ENCODE measurements at regions not wholly inside any gene's neighbourhood (a gene's known extent, or its start where the extent isn't known, plus 50 kb on each side); places are given as distances from the start of the nearest gene placed in this dataset.
"Not testable (repeated sequence)": the region's sequence is repeated elsewhere in the genome, so short reads cannot be mapped to it uniquely, and the experiment has no call there.

DNA sequence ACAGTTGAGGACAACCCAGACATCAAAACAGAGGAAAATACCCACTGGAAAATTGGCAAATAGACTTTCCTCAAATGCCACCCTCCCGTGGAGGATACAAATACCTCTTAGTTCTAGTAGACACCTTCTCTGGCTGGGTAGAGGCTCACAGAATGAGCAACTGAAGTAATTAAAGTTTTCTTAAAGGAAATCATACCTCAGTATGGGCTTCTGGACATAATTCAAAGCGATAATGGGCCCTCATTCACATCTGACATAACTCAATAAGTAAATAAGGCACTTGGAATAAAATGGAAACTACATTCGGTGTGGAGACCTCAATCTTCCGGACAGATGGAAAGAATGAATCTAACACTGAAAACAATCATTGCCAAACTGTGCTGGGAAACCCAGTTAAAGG, 115.2 kb upstream of the PLCL2 start:
- DNase-seq (ENCODE audit: low read depth), result no peak

DNA sequence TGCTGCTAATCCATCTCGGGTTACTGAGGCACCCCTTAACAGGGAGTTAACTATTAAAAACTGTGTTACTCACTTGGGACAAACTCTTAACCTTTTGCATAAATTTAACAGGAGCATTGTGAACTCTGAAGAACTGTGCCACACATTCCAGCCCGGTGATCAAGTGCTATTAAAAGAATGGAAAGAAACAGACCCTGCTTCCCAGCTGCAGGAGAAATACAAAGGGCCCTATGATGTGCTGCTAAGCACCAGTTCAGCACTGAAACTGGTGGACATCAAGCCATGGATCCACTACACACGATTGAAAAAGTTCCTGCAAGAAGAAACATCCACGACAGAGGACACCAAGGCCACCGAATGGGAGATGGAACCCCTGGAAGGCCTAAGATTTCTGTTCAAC, 114.7 kb upstream of the PLCL2 start:
- no peak for DNase-seq (ENCODE audit: low read depth)

DNA sequence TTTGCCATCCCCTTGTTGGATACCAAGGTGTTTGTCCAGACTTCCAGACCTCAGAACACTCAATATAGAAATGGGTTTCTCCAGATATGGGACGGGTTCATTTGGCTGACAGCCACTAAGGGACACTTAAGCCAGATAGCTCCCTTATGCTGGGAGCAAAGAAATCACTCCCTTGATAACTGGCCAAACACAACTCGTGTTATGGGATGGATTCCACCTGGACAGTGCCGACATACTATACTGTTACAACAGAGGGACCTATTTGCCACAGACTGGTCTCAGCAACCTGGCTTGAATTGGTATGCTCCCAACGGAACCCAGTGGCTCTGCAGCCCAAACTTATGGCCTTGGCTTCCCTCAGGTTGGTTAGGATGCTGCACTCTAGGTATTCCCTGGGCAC, 114.0 kb upstream of the PLCL2 start:
- DNase-seq (ENCODE audit: low read depth), result no peak

DNA sequence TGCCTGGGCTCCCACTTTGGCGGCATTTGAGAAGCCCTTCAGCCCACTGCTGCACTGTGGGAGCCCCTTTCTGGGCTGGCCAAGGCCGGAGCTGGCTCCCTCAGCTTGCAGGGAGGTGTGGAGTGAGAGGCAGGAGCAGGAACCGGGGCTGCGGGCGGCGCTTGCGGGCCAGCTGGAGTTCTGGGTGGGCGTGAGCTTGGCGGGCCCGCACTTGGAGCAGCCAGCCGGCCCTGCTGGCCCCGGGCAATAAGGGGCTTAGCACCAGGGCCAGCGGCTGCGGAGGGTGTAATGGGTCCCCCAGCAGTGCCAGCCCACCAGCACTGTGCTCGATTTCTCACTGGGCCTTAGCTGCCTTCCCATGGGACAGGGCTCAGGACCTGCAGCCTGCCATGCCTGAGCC, 111.2 kb upstream of the PLCL2 start:
- DNase-seq (ENCODE audit: low read depth), result not testable (repeated sequence)

DNA sequence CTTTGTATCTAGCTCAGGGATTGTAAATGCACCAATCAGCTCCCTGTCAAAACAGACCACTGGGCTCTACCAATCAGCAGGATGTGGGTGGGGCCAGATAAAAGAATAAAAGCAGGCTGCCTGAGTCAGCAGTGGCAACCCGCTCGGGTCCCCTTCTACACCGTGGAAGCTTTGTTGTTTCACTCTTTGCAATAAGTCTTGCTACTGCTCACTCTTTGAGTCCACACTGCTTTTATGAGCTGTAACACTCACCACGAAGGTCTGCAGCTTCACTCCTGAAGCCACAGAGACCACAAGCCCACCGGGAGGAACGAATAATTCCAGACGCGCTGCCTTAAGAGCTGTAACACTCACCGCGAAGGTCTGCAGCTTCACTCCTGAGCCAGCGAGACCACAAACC, 110.2 kb upstream of the PLCL2 start:
- DNase-seq (ENCODE audit: low read depth), result not testable (repeated sequence)

DNA sequence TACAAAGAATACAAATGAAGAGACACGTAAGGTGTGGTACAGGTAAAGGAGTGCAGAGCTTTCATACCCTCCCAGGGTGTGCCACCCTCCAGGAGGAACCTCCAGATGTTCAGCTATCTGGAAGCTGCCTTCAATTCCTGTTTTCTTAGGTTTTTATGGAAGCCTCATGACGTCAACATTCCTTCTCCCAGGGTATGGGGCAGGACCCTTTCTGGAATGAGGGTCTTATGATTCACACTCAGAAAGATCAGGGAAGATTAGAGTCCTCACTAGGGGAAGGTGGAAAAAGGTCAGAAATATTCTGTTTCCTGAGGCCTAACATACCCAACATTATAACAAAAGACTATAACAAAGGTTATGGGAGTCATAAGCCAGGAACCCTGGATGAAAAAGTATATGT, 99.8 kb upstream of the PLCL2 start:
- DNase-seq (ENCODE audit: low read depth), result no peak

DNA sequence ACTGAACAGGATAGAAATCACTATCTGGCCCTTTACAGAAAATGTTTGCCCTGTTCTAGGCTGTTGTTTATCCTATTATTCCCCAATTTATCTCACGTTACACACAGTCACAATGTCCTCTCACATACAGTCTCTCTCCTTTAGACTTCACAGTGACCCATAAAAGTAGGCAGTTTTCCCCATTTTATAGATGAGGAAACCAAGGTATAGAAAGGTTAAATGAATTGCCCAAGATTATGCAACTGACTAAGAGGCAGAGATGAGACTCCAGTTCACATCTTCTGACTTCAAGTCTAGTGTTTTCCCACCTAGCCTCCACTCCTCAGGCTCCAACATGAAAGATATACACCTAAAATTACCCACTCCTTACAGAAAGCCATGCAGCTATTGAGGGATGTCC, 99.3 kb upstream of the PLCL2 start:
- DNase-seq (ENCODE audit: low read depth), result no peak

DNA sequence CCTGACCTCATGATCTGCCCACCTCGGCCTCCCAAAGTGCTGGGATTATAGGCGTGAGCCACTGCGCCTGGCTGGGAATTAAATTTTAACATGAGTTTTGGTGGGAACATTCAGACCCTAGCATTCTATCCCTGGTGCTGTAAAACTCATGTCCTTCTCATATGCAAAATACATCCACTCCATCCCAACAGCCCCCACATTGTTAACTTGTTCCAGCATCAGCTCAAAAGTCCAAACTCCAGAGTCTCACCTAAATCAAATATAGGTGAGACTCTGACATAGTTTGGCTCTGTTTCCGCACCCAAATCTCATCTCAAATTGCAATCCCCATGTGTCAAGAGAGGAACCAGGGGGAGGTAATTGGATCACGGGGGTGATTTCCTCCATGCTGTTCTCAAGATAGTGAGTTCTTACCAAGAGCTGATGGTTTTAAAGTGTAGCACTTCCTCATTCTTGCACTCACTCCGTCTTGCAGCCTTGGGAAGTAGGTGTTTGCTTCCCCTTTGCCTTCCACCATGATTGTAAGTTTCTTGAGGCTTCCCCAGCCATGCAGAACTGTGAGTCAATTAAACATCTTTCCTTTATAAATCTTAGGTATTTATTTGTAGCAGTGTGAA, 96.2 kb upstream of the PLCL2 start:
- no peak for DNase-seq (ENCODE audit: low read depth)

DNA sequence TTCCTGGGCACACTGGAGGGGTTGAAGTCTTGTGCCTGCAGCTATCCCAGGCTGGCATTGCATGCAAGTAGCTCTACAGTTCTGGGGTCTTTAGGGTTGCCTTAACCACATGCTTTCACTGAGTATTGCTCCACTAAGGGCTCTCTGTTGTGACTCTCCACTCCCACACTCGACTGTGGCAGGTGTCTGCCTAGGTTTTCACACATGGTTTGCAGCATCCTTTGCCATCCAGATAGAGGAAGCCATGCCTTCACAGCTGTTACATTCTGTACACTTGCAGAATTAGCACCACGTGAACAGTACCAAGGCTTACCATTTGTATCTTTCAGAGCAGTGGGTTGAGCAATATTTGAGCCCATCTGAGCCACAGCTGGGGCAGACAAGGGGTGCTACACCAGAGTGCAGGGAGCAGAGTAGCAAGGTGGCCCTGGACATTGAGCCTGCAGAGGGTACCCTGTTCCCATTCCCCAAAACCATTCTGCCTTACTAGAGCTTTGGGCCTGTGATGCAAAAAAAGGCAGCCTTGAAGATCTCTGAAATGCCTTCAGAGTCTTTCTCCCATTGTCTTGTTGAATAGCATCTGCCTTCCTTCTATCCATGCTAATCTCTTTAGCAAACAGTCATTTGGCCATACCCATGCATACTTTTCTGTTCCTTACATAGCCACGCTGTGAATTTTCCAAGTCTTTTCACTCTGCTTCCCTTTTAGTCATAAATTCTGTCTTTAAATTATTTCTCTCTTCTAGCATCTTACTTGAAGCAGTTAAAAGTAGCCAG, 95.2 kb upstream of the PLCL2 start:
- DNase-seq (ENCODE audit: low read depth), result no peak

DNA sequence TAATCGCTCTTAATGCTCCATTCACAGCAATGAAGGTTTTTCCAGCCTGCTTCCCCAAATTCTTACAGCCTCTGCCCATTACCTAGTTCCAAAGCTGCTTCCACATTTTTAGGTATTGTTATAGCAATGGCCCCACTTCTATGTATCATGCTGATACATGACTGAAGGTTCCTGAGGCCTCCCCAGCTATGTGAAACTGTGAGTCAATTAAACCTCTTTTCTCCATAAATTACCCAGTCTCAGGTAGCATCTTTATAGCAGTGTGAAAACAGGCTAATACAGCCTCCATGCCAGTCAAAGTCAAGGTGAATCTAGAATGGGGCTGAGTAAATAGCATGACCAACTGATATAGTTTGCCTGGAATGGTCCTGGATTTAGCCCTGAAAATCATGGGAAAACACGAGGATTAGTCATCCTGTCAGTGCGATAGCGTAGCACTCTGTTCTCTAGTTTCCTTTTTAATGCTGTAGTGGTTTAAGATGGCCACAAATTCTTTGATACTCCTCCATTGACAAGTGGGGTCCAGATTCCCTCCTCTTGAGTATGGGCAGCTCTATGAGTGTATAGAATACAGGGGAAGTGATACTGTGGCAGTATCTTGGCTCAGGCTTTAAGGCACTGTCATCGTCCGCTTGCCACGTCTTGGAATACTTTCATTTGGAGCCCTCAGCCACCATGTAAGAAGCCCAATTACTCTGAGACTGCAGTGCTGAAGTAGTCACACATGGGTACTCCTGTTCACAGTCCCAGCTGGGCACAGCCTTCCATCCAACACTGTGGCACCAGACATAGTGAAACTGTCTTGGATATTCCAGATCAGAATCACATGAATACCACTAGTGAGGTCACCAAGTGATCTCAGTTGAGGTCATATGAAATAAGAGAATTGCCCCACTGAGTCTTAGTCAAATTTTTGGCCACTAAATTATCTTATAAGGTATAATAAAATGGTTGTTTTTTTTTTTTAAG, 94.0 kb upstream of the PLCL2 start:
- DNase-seq (ENCODE audit: low read depth), result no peak

DNA sequence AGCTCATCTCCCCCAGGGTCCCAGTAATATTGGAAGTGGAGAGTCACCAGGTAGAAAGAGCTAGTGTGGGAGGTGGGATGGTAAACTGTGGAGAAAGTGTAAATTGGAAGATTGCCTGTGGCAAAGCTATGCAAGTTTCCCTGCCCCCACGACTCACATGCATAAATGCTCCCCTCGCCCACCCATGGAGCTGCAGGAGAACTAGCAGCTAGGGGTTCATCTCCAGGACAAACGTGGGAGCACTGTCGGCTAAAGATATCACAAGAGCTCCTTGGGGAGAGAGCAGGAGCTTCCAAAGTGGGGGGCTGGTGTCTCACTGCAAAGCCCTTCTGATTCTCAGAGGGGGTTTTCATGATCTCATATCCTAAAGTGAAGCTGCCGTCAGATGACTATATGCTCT, 91.4 kb upstream of the PLCL2 start:
- DNase-seq (ENCODE audit: low read depth), result no peak

DNA sequence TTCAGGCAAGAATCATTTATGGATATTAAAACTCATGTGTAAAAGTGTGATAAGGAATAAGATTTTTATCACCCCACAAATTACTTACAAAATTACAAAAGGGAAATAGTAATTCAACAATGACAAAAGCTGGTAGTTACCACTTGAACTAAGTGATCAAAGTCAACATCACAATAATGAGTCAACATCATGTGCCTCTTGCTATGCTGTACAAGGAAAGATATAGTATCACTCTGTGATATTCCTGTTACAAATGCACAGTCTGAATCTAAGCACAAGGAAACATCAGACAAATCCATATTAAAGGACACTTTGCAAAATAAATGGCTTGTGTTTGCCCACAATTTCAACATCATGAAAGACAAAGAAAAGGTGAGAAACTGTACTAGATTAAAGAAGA, 90.5 kb upstream of the PLCL2 start:
- no peak for DNase-seq (ENCODE audit: low read depth)

DNA sequence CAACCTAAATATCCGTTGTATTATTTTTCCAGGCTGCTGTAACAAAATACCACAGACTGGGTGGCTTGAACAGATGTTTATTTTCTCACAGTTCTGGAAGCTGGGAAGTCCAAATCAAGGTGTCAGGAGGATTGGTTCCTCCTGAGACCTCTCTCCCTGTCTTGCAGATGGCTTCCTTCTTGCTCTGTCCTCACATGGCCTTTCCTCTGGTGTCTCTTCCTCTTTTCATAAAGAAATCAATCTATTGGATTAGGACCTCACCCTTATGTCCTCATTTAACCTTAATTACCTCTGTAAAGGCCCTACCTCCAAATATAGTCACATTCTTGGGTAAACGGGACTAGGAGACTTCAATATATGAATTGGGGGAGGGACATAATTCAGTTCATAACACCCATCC, 89.2 kb upstream of the PLCL2 start:
- no peak for DNase-seq (ENCODE audit: low read depth)

DNA sequence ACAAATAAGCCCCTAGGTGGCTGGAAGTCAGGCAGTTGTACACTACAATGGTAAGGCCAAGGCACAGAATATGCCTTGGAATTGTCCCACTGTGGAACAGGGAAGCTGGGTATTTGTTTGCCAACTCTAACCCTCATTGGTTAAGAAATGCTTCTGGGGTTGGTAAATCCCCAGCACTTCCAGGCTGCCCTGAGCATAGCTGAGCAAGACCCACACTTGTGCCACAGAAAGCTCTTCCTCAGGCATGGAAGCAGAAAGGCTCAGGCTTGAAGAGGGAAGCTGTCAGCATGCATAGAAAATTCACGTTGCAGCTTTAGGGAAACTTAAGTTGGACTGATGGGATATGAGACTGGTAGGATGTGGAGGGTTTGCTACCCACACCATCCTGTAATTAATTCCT, 86.9 kb upstream of the PLCL2 start:
- DNase-seq (ENCODE audit: low read depth), result no peak

DNA sequence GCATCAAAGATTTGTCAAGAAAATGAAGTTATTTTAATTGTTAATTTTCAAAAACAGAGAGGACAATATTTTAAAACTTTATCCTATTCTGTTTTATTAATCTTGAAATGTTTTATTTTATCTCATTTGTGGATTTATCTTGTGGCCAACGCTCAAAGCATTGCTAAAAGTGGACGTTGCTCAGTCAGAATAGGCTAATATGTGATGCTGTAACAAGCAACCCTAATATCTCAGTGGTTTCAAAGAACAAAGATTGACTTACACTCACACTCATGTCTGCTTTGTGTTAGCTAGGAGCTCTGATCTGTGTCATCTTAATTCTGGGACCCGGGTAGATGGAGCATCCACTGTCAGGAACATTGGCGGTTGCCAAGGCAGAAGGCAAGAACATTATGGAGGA, 86.0 kb upstream of the PLCL2 start:
- no peak for DNase-seq (ENCODE audit: low read depth)

DNA sequence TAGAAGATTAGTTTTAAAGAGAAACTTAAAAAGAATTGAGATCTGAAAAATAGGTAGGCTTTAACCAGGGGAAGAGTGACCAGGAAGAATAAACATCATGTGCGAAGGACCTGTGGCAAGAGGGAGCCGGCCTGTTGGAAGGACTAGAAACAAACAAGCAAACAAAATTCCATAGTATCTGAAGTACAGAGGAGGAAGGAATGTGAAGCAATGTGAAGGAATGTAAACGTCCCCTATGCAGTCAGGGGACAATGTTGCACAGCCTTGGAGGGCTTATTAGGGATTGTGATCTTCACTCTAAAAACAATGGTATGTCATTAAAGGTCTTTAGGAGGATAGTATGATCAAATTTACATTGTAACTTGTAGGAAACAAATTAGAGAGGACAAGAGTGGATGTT, 84.4 kb upstream of the PLCL2 start:
- DNase-seq (ENCODE audit: low read depth), result no peak

DNA sequence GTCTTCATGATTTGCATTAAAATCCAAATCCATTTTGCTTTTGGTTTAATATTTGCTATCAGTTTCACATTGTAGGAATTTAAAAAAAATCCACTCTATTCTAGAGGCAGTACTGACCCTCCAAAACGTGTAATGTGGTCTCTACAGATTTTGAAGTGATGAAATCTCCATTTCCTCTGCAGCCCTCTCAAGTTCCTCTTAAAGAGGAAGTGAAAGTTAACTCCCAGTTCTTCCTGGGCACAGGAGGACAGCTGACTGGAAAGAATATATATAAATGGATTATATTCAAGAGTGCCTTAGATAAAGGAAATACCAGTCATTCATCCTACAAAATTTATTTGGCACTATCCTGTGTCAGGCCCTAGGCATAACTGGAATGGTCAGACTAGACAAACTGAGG, 83.5 kb upstream of the PLCL2 start:
- DNase-seq (ENCODE audit: low read depth), result no peak

DNA sequence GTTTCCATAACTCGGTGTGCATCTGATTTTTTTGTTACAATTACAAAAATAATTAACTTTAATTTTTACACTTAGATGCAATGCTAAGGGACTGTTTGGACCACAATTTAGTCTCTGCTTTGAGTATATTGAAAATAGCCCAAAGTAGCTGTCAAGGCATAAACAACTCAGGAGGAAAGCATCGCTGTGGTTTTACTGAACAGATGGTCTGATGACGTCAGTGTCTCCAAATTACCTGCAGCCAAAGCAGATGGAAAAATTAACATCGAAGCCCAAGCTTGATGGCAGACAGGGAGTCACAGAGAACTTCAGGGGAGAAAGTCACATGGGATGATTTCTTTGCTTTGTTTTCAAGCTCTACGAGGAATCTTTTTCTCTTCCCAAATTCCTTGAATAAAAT, 83.1 kb upstream of the PLCL2 start:
- no peak for DNase-seq (ENCODE audit: low read depth)

DNA sequence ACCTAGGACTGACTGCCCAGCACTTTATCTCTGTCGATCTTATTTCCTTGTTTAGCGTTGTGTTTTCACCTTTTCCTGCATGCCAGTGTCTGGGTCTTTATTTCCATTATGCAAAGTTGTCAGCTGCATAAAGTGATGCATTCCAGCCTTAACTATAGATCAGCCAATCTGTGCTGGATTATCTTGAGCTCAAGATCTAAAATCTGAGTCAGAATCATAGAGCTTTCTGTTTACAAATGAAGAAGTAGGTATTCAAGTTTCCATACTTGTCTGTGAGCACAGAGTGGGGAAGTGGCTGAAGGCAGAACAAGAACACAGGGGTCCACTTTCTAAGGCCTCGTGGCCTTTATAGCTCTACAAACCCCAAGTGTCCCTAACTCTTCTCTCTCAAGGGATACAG, 82.4 kb upstream of the PLCL2 start:
- no peak for DNase-seq (ENCODE audit: low read depth)

DNA sequence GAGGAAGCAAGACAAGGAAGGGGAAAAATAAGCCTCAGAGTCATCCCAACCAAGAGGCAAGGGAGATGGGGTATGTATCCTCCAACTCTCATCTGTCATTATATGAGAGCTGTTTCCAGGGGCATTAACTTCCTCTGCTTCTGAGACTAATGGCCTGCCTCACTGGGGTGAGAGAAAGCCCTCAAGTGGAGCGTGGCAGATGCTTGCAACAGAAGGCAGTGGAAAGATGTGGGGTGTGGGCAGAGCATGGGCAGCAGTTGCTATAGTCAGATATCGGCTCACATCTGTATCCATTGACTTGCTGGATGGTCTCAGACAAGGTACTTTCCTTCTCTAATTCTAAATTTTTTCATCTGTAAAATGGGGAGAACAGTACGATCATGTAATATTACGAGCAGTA, 81.7 kb upstream of the PLCL2 start:
- DNase-seq (ENCODE audit: low read depth), result no peak

DNA sequence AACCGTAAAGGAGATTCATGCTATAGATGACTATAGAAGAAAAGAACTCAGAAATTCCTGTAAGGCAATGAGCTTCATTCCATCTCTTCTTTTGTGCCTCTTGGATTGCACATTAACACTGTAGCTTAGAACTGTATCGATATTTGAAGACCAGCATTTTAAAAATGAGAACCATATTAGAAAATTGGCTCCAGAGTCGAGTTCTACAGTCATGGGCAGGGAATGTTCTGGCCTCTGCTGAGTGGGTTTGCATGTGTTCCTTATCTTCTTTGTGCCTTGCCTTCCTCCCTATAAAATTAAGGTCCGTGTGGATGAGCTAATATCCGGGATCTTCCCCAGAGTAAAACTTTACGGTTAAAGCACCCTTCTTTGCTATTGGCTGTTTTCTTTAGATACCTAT, 77.4 kb upstream of the PLCL2 start:
- no peak for DNase-seq (ENCODE audit: low read depth)

DNA sequence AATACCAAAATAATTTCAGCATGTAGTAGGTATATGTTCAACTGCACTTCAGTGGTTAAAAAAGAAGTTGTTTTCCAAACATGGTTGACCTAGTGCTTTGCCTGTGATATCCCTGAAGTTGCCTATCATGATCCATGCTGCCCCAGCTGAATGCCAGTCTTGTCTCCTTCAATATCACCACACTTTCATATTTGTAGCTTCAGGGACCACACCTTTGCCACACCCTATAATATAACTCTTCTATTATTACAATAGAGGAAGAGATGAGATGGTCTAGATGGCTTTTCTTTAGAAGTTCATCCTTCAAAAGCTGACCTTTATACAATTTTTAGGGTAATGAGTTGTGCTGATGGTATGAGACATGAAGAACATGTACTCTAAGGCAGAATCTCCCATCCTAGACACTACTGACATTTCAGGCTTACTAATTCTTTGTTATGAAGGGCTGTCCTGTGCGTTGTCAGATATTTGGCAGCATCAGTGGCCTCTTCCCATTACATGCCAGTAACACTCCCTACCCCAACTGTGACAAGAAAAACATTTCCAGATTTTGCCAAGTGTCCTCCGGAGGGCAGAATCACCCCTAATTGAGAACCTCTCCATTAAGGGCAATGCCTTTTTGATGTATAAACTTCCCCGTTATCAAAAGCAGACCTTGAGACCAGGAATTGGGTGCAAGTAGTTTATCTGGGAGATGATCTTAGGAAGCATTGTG, 76.2 kb upstream of the PLCL2 start:
- DNase-seq (ENCODE audit: low read depth), result no peak

Data from T follicular helper cell (primary cell).